HG02852 (cell line): ENCODE measurements at regions not wholly inside any gene's neighbourhood (a gene's known extent, or its start where the extent isn't known, plus 50 kb on each side); places are given as distances from the start of the nearest gene placed in this dataset.

Source experiments
- ATAC-seq: cut with Tn5 transposase; IDR thresholded peaks from one replicate; pipeline ENCODE4 v1.9.1; 2021; ENCODE audit warnings: mild to moderate bottlenecking, moderate library complexity; ENCODE audit not compliant: unreplicated experiment

DNA sequence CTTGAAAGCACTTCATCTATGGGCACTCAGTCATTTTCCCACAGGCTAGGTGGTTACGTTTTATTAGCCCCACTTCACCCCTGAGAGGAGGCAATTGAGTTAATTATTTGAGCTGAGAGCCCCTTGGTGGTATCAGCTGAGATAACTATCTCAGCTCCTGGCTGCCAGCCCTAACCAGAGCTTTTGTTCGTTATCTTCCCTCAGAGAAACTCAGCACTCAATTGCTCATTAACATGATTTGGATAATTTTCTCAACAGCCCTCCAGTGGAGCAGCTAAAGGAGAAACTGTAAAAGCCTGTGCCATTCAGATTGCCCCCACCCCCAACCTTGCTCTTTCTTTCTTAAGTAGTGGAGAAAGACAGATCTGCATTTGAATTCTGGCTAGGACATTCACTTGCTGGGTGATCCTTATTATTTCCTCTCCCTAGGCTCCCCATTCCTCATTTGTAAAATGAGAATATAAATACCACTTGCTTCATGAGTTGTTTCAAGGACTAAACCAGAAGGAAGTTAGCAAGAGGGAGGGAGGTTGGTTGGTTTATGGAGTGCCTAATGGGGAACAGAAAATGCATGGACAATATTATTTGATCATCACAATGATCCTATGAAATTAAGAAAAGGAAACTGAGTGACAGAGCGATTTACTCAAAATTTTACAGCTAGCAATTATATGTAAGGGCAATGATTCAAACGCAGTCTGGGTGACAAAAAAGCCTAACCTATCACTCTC is 218.7 kb upstream of the FGGY start:
- ATAC-seq, result no peak

- ATAC-seq, result no peak
Observed at GRCh38 chr1:59078866-59079265, 218.0 kb upstream of the FGGY start.

GRCh38 chr1:59079434-59080140 is 217.3 kb upstream of the FGGY start:
- no peak for ATAC-seq

GRCh38 chr1:59081181-59081580 is 215.7 kb upstream of the FGGY start:
- ATAC-seq, result no peak

DNA sequence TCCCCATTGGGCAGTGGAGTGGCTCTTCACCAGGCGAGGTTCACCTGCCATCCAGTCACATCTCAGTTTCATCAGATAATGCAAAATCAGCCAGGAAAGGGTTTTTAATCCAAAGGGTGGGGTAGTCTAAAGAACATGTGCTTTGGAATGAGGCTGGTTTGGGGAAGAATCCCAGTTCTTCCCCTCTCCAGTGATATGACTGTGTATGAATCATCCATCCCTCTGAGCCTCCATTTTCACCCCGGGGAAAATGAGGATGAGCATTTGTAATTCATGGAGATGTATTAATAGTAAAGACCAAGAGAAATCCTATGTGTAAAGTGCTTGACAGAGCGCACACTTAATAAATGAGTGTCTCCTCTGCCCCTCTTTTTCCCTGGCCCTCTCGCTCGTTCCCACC is 215.1 kb upstream of the FGGY start:
- ATAC-seq, result no peak

DNA sequence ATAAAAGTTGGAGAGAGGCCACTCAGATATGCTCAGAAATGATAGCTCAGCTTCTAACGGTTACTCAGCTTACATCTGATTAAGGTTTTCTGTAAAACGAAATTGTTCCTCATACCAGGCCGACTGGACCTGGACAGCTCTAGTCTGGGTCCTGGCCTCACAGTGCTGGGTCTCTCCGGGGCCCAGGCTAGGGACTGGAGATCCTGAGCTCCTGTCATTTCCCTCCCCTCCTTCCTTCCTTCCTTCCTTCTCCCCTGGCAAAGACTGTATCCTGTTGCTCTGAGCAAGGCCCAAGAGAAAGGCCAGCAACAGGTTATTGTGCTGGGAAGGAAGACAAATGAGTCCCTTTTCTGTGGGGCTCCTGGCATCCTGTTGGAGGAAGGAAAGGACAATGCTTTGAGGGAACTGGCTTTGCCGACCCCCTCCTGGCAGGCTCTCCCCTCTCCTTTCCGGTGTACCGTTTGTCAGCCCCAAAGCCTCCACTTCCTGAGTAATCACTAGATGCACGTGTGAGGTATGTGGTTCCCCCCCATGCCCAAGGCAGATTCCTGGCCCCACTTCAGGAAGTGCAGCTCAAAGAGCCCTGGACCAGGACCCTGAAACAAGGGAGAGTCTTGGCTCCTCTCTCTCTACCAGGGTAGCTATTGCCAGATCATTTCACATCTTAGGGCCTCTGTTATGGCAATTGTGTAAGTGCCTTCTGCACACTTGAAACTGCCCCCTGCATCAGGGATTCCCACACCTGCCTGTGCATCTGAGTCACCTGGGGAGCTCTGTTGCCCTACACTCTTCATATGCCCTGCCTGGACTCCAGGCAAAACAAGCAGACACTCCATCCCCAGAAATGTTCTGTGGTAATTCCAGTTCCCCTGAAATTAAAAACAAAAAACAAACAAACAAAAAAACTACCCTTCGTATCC is 212.7 kb upstream of the FGGY start:
- ATAC-seq, result no peak

DNA sequence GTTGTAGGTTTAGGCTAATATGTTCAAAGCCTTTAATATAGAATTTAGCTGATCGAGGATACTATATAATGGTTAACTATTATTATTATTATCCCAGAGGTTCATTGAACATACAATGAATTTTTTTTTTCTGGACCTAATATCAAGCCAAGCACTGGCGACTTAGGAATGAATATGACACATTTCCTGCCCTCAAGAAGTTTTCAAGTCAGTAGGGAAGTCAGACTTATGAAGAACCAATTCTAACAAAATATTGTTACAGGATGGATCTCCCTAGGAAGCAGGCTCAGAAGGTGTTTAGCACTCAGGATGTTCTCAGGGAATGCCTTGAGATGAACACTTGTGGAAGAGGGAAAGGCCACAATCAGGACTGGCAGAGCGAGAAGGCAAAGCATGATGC is 211.8 kb upstream of the FGGY start:
- ATAC-seq, result no peak

DNA sequence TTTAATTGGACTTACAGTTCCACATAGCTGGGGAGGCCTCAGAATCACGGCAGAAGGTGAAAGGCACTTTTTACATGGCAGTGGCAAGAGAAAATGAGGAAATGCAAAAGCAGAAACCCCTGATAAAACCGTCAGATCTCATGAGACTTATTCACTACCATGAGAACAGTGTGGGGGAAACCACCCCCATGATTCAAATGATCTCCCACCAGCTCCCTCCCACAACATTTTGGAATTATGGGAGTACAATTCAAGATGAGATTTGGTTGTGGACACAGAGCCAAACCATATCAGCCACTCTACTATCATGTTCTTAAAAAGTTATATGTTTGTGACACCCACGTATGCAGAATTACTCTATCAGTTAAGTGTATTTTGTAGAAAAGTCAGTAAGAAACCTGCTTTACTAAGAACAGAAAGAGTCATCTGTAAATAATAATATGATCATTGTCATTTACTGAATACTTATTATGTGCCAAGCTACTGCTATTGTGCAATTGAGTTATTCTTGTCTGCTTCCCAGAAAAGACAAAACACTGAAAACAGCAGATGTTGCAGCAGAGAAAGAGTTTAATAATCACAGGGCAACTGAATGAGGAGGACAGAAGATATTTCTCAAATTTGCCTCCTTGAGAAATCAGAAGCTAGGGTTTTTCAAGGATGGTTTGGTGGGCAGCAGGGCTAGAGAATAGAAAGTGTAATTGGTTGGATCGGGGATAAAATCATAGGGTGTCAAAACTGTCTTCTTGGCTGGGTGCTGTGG is 207.7 kb upstream of the FGGY start:
- no peak for ATAC-seq

DNA sequence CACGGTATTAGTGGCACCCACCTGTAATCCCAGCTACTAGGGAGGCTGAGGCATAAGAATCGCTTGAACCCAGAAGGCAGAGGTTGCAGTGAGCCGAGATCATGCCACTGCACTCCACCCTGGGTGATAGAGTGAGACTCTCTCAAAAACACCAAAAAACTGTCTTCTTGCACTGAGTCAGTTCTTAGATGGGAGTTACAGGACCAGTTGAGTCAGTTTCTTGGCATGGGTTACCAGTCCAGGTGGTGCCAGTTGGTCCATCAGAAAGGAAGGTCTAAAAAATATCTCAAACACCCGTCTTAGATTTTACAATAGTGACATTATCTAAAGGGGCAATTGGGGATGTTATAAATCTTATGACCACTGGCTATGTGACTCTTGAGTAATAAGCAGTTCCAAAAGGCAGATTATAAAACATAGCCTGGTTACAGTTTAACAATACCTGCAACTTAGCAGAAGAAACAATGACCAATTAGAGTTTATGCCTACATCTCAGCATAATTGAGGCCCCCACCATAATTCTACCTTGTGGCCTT is 206.9 kb upstream of the FGGY start:
- no peak for ATAC-seq

DNA sequence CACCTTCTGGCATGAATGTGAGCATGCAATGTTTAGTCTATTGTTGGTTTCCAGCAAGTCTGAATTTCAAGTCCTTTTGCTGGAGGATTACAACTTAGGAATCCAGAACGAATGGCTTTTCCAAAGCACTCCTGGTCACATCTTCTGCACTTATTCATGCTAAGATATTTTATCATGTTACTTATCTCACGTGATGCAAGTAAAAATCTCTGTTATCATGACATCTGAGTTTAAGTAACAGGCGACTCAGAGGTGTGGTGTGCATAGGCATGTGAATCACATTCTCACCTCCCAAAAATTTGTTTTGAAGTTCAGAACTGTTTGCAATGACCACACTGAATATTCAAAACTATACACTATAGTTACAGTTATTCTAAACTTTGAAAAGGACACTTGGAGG is 204.8 kb upstream of the FGGY start:
- no peak for ATAC-seq

DNA sequence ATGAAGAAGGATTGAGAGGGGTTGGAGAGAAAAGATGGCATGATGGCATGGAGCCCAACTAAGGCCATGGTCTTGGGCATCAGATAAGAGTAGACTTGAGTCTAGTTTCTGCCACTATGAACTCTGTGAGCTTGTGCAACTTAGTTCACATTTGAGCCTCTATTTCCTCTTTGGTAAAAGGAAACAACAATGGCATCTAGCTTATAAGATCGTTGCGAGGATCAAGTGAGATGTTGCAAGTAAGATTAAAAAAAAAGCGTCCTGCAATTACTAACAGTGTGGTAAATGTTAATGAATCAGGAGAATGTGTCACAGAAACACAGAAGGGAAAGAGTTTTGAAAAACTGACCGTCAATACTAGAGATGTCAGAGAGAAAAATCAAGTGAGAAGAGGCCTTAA is 202.9 kb upstream of the FGGY start:
- no peak for ATAC-seq

GRCh38 chr1:59096501-59096900 is 200.4 kb upstream of the FGGY start:
- no peak for ATAC-seq

DNA sequence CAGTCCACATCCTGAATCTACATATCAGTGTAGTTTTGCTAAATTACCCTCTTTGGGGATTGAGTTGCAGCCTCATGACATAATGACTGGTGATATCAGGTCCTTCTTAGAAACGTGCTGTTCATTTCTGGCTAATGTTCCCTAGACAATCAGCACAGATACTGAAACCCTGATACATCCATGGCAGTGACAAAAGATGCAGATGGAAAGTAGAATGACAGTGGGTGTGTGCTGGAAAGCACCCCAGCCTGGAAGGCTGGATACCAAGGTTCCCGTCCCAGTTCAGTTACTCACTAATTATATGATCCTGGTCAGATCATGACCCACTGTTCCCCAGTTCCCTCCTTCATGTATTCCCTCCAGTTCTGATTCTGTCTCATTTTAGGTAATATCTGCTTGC is 198.2 kb upstream of the FGGY start:
- no peak for ATAC-seq

DNA sequence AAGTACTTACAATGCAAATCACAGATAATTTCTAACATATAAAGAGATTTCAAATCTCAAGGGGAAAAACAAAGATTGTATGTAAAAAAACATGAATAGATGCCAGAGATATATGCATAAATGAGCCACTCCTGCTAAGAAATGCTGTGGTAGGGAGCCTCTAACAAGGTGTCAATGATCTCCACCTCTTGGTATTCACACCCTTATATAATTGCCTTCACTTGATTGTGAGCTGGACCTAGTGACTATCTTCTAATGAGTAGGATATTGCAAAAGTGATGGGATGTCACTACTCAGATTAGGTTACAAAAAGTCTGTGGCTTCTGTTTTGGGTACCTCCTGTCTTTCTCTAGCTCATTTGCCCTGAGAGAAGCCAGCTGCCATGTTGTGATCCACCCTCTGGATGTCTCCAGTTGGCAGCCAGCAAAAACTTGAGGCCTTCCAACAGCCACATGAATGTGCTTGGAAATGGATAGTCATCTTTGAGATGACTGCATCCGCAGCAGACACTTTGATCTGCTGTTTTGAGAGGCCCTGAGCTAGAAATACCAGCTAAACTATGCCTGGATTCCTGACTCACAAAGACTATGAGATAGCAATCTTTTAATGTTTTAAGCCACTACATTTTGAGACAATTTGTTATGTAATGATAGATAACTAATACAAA is 196.1 kb upstream of the FGGY start:
- ATAC-seq, result no peak

DNA sequence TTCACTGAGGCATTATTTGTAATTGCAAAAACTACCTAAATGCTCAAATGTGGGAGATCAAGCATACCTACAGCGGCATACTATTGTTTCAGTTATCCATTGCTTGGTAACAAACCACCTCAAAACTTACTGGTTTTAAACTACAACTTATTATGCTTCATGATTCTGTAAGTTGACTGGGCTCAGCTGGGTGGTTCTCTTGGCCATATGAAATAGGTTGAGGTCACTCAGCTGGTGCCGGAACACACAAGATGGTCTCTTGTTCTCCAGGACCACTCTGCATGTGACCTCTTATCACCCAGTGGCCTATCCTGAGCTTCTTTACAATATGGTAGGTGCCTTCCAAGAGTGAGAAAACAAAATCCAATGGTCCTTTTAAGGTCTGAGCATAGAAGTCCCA is 195.4 kb upstream of the FGGY start:
- ATAC-seq, result no peak

GRCh38 chr1:59103457-59103856 is 193.4 kb upstream of the FGGY start:
- no peak for ATAC-seq

GRCh38 chr1:59104191-59104760 is 192.6 kb upstream of the FGGY start:
- no peak for ATAC-seq

DNA sequence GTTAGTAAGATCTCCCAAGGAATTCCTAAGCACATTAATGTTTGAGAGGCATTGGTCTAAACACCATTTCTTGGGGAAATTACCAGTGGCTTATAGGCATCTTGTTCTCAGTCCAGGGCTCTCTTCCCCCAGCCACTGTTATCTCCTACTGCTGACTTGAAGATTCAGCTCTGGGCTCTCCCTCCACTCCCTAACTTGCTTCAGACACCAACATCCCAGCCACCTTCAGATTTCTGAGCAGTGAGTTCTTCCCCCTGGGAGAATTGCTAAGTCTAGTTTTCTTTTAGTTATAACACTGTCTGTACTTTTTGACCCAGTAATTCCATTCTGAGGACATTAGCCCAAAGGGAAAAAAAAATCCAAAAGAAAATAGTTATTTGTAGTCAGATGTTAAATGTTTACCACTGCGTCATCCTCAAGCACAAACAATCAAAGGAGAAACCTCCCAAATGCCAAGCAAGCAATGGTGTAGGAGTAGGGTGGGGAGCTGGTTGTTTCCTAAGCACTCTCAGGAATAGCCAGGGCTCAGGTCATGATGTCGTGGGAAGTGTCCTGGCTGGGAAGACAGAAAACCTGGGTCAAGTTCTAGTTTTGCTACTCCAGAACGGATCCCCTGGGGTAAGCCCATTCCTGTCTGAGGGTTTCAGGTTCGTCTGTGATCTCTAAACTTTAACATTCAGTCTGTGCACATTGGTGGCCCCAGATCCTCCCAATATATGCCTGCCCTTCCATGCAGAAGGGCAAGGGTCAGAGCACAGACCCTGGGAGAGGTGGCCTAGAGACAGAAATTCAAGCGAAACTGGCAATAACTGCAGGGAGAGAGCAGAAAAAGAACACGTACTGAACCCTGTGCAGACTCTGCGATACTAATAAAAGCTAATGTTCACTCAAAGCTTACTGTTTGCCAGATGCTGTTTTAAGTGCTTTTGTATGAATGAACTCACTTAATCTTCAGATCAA is 191.1 kb upstream of the FGGY start:
- no peak for ATAC-seq

DNA sequence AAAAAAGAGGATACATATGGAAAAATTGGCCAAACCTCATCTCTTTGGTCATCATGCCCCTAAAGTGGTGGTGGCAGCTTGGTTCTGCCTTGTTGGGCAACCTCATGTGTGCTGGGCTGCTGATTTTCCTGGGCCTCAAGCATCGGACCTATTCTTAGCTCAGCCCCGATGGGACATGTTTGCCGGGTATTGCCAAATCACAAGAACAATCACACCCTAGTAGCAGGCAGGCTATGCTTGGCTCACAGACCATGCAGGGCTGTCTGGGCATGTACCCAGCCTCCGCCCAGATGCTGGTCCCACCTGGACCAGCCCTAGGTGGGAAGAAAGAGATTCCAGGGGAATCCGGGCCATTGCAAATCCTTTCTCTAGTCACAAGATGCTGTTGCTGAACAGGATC is 189.4 kb upstream of the FGGY start:
- no peak for ATAC-seq
